Kidney glomerular epithelial cell (primary cell): ENCODE measurements at regions not wholly inside any gene's neighbourhood (a gene's known extent, or its start where the extent isn't known, plus 50 kb on each side); places are given as distances from the start of the nearest gene placed in this dataset.
"Not testable (repeated sequence)": the region's sequence is repeated elsewhere in the genome, so short reads cannot be mapped to it uniquely, and the experiment has no call there.

Source experiments
- DNase-seq: peaks from one replicate; lab custom pipeline; 2025; lab: John Stamatoyannopoulos, UW

- DNase-seq = no peak
Measured at GRCh38 chr1:198977909-198978308, 339.1 kb downstream of the PTPRC start.

GRCh38 chr1:198978523-198978922 is 339.7 kb downstream of the PTPRC start:
- DNase-seq = no peak

- DNase-seq = no peak
Measured at GRCh38 chr1:198986036-198986435, 347.2 kb downstream of the PTPRC start.

- no peak for DNase-seq
Measured at GRCh38 chr1:198986442-198986841, 347.6 kb downstream of the PTPRC start.

GRCh38 chr1:199002661-199003060 is 363.8 kb downstream of the PTPRC start:
- no peak for DNase-seq

- no peak for DNase-seq
Measured at GRCh38 chr1:199007423-199007822, 368.6 kb downstream of the PTPRC start.

- no peak for DNase-seq
Measured at GRCh38 chr1:199009447-199009846, 370.6 kb downstream of the PTPRC start.

- no peak for DNase-seq
Measured at GRCh38 chr1:199010492-199010891, 371.7 kb downstream of the PTPRC start.

- no peak for DNase-seq
Measured at GRCh38 chr1:199010933-199011332, 372.1 kb downstream of the PTPRC start.

GRCh38 chr1:199015799-199016198 is 377.0 kb downstream of the PTPRC start:
- no peak for DNase-seq

GRCh38 chr1:199018471-199019135 is 379.8 kb downstream of the PTPRC start:
- DNase-seq = no peak

- no peak for DNase-seq
Measured at GRCh38 chr1:199020051-199020450, 381.2 kb downstream of the PTPRC start.

GRCh38 chr1:199020904-199021303 is 382.1 kb downstream of the PTPRC start:
- no peak for DNase-seq

GRCh38 chr1:199029401-199029800 is 390.6 kb downstream of the PTPRC start:
- peak; percentile 69 for DNase-seq

GRCh38 chr1:199029855-199030254 is 391.0 kb downstream of the PTPRC start:
- peak; percentile 53 for DNase-seq

GRCh38 chr1:199030541-199030940 is 391.7 kb downstream of the PTPRC start:
- not testable (repeated sequence) for DNase-seq

- DNase-seq = not testable (repeated sequence)
Measured at GRCh38 chr1:199031170-199031569, 392.3 kb downstream of the PTPRC start.

- not testable (repeated sequence) for DNase-seq
Measured at GRCh38 chr1:199032479-199032878, 393.6 kb downstream of the PTPRC start.

GRCh38 chr1:199033661-199034060 is 394.8 kb downstream of the PTPRC start:
- DNase-seq = no peak

- no peak for DNase-seq
Measured at GRCh38 chr1:199038156-199038555, 399.3 kb downstream of the PTPRC start.

- no peak for DNase-seq
Measured at GRCh38 chr1:199040076-199040905, 401.5 kb downstream of the PTPRC start.

GRCh38 chr1:199041173-199041914 is 402.5 kb downstream of the PTPRC start:
- DNase-seq = no peak

GRCh38 chr1:199042193-199042592 is 403.4 kb downstream of the PTPRC start:
- DNase-seq = no peak
